GM21515 (cell line): ENCODE measurements at regions not wholly inside any gene's neighbourhood (a gene's known extent, or its start where the extent isn't known, plus 50 kb on each side); places are given as distances from the start of the nearest gene placed in this dataset.

Source experiments
- ATAC-seq: cut with Tn5 transposase; IDR thresholded peaks from one replicate; pipeline ENCODE4 v1.9.1; 2021; ENCODE audit not compliant: unreplicated experiment

DNA sequence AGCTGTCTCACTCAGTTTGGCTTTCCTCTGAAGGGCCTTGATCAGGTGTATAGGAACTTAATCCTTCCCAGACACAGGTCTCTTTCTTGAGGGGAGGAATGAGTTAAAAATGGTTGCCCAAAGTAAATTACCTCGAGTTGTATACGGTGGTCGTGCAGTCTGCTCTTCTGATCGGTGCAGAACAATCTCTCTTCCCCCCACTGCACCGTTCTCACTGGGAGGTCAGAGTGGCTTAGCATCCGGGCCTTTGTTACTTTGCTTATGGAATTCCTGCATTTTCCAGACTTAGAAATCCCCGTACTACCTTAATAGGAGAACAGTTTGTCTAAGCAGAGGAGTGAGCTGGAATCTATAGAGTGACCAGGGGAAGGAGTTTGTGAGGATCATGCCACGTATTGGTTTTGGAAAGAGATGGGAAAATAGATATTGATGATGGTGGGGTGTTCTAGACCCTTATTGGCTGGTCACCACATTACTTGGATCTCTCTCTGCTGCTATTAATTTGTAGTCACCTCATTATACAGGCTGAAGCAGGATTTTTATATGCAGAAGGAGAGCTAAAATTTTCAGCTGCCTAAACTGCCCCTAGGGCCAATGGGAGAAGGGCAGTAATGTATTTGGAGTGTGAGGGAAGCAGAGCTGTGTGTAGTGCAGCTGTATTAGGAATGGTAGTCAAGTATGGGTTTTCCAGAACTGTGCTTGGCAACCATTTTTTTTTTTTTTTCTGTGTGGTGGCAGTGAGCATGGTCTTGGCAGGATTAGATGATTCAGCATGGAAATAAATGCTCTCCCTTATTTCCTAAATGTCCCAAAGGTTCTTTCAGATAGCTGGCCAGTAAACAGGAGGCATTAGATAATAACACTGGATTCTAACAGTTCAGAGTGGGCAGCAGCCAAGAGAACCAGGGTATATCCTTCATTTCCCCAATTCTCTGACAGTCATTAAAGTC is 81.5 kb downstream of the NDUFS5 start:
- ATAC-seq = no peak

- no peak for ATAC-seq
Measured at GRCh38 chr1:39109644-39110043, 83.5 kb downstream of the NDUFS5 start.

DNA sequence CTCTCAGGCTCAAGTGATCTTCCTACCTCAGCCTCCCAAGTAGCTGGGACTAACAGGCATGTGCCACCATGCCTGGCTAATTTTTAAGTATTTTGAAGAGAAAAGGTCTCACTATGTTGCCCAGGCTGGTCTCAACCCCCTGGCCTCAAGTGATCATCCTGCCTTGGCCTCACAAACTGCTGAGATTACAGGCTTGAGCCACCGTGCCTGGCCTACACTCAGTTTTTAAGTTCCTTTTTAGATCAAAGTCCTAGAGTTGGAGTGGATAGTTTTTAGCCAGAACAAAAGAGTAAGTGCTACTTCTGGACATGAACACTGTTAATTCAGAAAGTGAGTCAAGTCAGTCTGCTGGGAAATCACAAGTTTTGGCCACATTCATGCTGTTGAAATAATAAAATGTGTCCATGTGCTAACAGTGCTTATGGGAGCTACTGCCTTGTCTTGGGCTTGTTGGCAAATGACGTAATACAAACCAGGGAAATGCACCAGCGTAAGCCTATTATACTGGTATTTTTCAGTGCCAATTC is 84.2 kb downstream of the NDUFS5 start:
- ATAC-seq = no peak

DNA sequence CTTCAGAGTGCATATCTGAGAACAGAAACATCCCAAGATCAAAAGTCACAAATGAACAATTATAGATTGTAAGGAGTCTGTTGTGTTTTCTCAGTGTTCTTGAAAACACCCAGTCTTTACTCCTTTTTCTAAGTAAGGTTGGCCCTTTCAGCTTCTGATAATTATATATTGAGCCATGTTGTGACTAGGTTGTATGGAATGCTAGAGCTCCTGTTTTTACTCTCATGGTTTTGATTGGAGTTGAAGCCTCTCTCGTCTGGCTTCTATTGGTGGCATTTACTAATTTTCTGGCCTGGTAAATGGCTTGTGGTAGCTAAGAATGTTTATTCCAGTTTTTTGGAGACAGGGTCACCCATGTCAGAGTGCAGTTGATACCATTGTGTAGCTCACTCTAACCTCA is 84.7 kb downstream of the NDUFS5 start:
- ATAC-seq = no peak

- ATAC-seq = no peak
Measured at GRCh38 chr1:39113109-39113743, 87.1 kb downstream of the NDUFS5 start.

- no peak for ATAC-seq
Measured at GRCh38 chr1:39115271-39116110, 89.0 kb upstream of the MACF1 start.

DNA sequence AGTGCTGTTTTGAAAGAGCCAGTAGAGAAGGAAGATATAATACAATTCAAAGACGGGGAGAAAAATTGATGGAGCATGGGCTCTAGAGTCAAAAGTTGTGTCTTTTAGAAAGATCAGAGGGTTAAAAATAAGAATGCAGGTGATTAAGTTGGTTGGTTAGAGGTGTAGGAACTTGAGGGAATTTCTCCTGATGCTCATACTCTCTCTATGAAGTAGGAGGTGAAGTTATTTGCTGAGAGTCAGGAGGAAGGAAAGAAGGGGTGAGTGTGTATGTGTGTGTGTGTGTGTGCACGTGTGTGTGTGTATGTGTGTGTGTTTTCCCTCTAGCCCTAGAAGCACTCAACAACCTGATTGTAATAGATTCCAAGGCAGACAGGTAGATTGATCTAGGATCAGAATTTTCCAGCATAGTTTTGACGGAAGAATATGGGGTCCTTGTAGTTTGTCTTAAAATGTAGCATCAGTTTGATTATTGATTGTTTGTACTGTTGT is 88.3 kb upstream of the MACF1 start:
- ATAC-seq = no peak

DNA sequence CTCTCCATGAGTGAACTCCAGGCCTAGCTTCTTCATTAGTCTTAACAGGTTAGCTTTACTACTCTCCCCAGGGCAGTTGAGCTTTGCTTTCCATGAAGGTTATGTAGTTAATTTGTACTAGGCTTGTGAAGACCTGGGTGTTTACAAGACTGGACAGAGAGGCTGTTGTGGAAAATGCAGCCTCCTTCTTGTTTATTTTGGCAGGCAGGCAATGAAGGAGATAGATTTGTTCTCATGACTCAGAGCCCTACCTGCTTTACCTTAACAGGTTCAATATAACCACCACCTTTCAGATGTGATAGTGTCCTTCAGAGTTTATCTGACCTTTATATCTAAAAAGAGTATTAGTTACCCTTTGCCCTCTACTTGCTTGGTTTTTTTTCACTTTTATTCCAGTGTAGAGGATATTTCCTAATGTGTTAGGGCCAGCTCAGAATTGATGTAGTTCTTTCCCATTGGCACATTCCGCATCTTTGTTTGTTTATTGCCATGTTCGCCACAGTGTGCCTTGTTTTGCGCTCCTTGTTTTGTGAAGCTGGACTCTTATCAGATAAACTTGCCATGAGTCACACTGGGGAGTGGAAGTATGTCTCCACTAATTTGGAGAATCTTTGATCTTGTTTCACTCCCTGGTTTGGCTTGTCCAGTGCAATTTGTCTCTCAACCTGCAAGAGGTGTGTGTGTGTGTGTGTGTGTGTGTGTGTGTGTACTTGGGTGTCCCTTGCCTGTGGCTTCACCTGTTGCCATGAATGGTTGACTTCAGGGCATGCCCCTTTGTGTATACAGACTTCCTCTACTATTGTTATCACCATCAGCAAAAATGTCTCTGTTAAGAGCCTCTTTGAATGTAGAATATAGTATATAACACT is 87.4 kb upstream of the MACF1 start:
- no peak for ATAC-seq

- ATAC-seq = no peak
Measured at GRCh38 chr1:39117899-39118450, 86.5 kb upstream of the MACF1 start.

DNA sequence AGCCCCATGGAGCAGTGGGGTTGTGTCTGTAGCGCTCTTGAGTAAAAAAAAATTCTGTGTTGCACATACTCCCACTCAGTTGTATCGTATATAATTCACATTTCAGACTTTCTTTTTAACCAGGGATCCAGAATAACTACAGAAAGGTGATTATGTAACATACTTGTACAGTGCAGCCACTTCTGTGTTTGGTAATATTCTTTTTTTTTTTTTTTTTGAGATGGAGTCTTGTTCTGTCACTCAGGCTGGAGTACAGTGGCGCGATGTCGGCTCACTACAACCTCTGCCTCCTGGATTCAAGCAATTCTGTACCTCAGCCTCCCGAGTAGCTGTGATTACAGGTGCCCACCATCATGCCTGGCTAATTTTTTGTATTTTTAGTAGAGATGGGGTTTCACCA is 82.4 kb upstream of the MACF1 start:
- ATAC-seq = no peak

- ATAC-seq = no peak
Measured at GRCh38 chr1:39124282-39124681, 80.2 kb upstream of the MACF1 start.

DNA sequence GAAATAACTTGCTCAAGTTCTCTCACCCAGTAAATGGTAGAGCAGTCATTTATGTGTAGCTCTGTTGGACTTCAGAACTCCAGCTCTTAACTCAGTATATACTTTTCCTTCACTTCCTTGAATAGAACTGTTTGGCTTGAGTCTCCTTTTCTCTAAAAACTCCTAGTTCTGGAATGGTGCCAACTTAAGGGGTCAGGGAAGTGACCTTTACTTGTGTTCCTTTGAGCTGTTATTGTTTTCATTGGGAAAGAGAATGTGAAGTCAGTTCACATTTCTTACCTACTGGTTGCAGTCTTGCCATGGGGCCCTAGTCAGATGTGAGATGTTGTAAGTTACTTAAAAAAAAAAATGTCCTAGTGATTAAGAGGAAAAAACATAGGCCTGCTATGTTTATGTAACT is 77.0 kb upstream of the MACF1 start:
- ATAC-seq = no peak

DNA sequence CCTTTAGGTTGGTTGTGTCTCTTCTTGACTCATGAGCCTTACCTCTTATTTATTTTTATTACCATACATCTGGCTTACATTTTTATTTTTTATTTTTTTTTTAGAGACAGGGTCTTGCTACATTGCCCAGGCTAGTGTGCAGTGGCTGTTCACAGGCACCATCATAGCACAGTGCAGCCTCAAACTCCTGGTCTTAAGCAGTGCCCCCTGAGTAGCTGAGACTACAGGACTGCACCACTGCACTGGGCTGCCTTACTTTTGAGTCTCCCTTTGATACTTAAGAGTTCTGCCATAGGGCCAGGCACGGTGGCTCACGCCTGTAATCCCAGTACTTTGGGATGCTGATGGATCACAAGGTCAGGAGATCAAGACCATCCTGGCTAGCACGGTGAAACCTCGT is 76.4 kb upstream of the MACF1 start:
- ATAC-seq = no peak

GRCh38 chr1:39128959-39129358 is 75.5 kb upstream of the MACF1 start:
- ATAC-seq = no peak

- no peak for ATAC-seq
Measured at GRCh38 chr1:39129514-39129913, 75.0 kb upstream of the MACF1 start.

DNA sequence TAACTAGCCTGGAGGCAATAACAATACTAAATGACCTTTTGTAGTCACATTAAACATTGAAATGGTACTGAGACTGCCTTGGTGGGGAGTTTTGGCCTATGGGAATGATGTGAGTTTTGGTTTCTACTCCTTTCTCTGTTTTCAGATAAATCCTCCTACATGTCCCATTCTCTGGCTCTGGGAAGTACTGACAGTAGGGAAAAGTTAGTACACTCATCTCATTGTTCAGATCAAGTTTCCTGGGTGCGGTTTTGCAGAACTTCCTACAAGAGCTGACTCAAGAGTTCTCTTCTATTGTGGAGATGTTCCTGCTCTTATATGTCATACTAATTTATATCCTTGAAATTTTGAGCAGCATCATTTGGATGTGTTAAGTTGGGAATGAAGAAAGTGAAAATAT is 74.2 kb upstream of the MACF1 start:
- no peak for ATAC-seq

- ATAC-seq = no peak
Measured at GRCh38 chr1:39131940-39132339, 72.6 kb upstream of the MACF1 start.

DNA sequence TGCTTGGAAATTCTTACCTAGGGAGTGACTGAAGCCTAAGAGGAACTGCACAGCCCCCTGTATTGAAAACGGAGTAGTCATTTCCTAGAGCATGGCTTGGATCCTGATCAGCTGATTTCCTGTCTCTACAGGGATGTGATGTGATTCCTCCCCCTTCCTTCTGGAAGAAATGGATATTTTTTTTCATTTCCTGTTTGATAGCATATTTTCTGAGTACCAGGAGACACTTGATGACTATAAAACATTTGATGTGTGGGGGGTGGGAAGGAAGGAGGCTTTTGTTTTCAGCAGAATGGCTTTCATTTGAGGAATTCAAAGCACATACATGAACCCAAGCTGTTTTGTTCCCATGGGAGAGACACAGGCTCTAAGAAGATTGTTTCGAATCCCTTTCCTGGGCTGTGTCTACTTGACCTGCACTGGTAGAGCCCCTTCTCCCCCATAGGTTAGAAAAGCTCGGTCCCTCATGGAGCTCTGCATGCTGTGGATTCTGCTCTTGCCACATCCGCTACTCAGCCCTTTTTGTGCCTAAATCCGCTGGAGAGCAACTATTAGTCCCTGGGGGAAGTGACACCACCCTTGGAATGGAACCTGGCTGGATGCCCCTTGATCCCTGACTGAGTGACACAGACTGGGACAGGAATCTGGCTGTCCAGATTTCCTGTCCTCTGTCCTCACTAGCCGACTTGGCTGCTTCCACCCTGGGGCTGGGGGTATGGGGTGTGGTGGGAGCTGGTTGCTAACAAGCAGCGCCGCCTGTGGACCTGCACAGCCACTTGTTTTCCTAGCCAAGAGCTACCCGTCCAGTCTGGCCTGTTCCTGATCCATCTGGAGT is 71.8 kb upstream of the MACF1 start:
- ATAC-seq = no peak

DNA sequence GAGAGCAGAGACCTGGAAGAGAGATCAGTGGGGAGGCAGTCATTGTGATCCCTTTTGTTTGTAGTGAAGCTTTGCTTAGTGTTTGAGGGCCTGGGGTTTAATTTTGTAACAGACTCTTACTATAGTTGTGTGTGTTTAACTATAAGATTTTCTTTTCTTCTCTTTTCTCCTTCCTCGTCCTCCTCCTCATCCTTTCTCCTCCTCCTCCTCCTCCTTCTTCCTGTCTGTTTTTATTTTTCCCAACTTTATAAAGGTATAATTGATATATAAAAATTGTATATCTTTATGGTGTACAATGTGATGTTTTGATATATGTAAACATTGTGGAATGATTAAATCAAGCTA is 71.2 kb upstream of the MACF1 start:
- no peak for ATAC-seq
